ENCODE measurements at regions not wholly inside any gene's neighbourhood (a gene's known extent, or its start where the extent isn't known, plus 50 kb on each side); places are given as distances from the start of the nearest gene placed in this dataset.

GRCh38 chr17:77845541-77846225 lies 112.8 kb upstream of the TNRC6C start:
- Histone ChIP-seq H4K20me1 (replicated peaks; ENCODE audit: control insufficient read depth, insufficient read depth, low read length) (no peaks in the 10 kb centered on the region), H3K4me2 (ENCODE audit: insufficient read depth, low read length) (no peak overlapping the region), H3K36me3 (ENCODE audit: control insufficient read depth, insufficient read depth, low read length) (no peaks in the 10 kb centered on the region), H3K9me1 (ENCODE audit: control insufficient read depth, insufficient read depth, low read length) (peaks cover 4% of the 10 kb centered on the region), H3K4me1 (replicated peaks in 1 of 2; ENCODE audit: control insufficient read depth in 2 of 2, insufficient read depth in 2 of 2, low read length in 2 of 2) (peaks cover 6 to 10% of the 10 kb centered on the region in 2 experiments), H3K79me2 (ENCODE audit: control insufficient read depth, insufficient read depth, low read length) (no peaks in the 10 kb centered on the region), H3K9me3 (replicated peaks; ENCODE audit: control insufficient read depth, insufficient read depth, low read depth, low read length) (no peaks in the 10 kb centered on the region), H3K27ac (ENCODE audit: extremely low read depth, low read depth, low read length) (no peak overlapping the region), H3K4me3 (no peak overlapping the region), H2AFZ (ENCODE audit: low read depth, low read length) (no peak overlapping the region), H3K9ac (ENCODE audit: insufficient read depth in 1 of 2, low read depth in 2 of 2, low read length in 2 of 2) (0 out of 4 replicates have a peak overlapping the region, but pooled peaks of 1 of the 2 experiments have one; percentile 28), H3K27me3 (ENCODE audit: control insufficient read depth in 2 of 2, insufficient read depth in 2 of 2, low read length in 2 of 2) (peaks cover 0 to 7% of the 10 kb centered on the region in 2 experiments; a peak in 3 of 5 replicates)
- ATAC-seq, result no peak; the same call in 2 of the 3 replicates
- in situ Hi-C loops (cut with MboI) (no loop called here), intact Hi-C loops (cut with micrococcal nuclease) (loop anchor here (5.0 kb wide), 1 partner anchor 172 kb away; no protein-coding TSS in a partner anchor)
- FAIRE-seq, result no peak
- WGBS (ENCODE audit: insufficient coverage, low coverage, missing lambda C conversion rate), result 31% methylated on average over 19 of the region's 19 CpGs
- BruUV-seq (replicated peaks), result no TSS peak
- ChIA-PET POLR2A (interaction anchor here (0.6 to 1.1 kb wide), 4 partner anchors 17 to 72 kb away, joined by 3 read pairs; no protein-coding TSS in a partner anchor), CTCF (ENCODE audit: low intra/inter-chr PET ratio) (no interaction called here)
- no peak for TF ChIP-seq NEUROD1 (IDR thresholded peaks at IDR 0.05; ENCODE audit: borderline replicate concordance, low read depth, low read length, partially characterized antibody)
- no peak for TF ChIP-seq CHD7 (IDR thresholded peaks at IDR 0.05; ENCODE audit: low read depth, low read length)
- TF ChIP-seq SNRNP70 (optimal IDR thresholded peaks at IDR 0.05; ENCODE audit: low read depth, low read length), result no peak
- TF ChIP-seq ZNF436 (CRISPR knock-in tag; IDR thresholded peaks at IDR 0.05), result no peak
- no peak for TF ChIP-seq ZNF140 (CRISPR knock-in tag; IDR thresholded peaks at IDR 0.05)
- no peak for TF ChIP-seq MAZ (CRISPR knock-in tag; conservative IDR thresholded peaks at IDR 0.05 in 1 of 2, IDR thresholded peaks at IDR 0.05 in 1 of 2)
- no peak for TF ChIP-seq NUFIP1 (IDR thresholded peaks at IDR 0.05; ENCODE audit: partially characterized antibody)
- no peak for DNase-seq (ENCODE audit: extremely low read depth in 1 of 4, low spot score in 3 of 4)
